IMR-90 (cell line): ENCODE measurements at regions not wholly inside any gene's neighbourhood (a gene's known extent, or its start where the extent isn't known, plus 50 kb on each side); places are given as distances from the start of the nearest gene placed in this dataset.

Source experiments
- ATAC-seq: fragments of 200-7000 bp; cut with Tn5 transposase; 2 replicates; pipeline ENCODE4 v1.9.1; 2020; ENCODE audit warnings: low read depth, mild to moderate bottlenecking, moderate library complexity
- BruUV-seq: library from RNA; stranded (reverse); fragments of 400-500 nt; replicated peaks from 2 replicates; lab custom pipeline; 2021; lab: Mats Ljungman, UMichigan
- CTCF ChIA-PET: fragments of 300-600 bp; formaldehyde crosslinking; extraction: SDS; loops from one replicate; lab custom pipeline; 2021; ENCODE audit warnings: antibody characterized with exemption; lab: Yijun Ruan, JAX
- POLR2A ChIA-PET: fragments of 300-600 bp; sonication (Branson Sonifier 250); formaldehyde crosslinking; loops from one replicate; lab custom pipeline; 2022; ENCODE audit warnings: antibody characterized with exemption; ENCODE audit not compliant: unreplicated experiment; lab: Charles Lee
- DNase-seq: peaks from one replicate; pipeline ENCODE4 v3.0.0; 2013
- H2AFZ ChIP-seq: replicated peaks from 2 replicates; pipeline ENCODE3; 2013; ENCODE audit warnings: low read length, mild to moderate bottlenecking; ENCODE audit not compliant: poor library complexity
- H2AK5ac ChIP-seq: 2 replicates; pipeline ENCODE4 v1.6.1; 2013; ENCODE audit warnings: low read depth, low read length, inconsistent platforms
- H2AK9ac ChIP-seq: replicated peaks from 2 replicates; pipeline ENCODE3; 2013; ENCODE audit warnings: mild to moderate bottlenecking, low read depth, low read length, moderate library complexity; ENCODE audit not compliant: poor library complexity
- H2BK120ac ChIP-seq: 2 replicates; pipeline ENCODE4 v1.6.1; 2013; ENCODE audit warnings: low read depth, low read length, inconsistent platforms
- H2BK15ac ChIP-seq: 3 replicates; pipeline ENCODE4 v1.6.1; 2013; ENCODE audit warnings: low read depth, low read length, inconsistent platforms
- H2BK20ac ChIP-seq: 2 replicates; pipeline ENCODE4 v1.6.1; 2013; ENCODE audit warnings: low read depth, mild to moderate bottlenecking, inconsistent platforms, low read length, moderate library complexity
- H2BK5ac ChIP-seq: 2 replicates; pipeline ENCODE4 v1.6.1; 2013; ENCODE audit warnings: mild to moderate bottlenecking, low read depth, low read length, inconsistent platforms; ENCODE audit not compliant: poor library complexity, severe bottlenecking
- H3K14ac ChIP-seq: replicated peaks from 2 replicates; pipeline ENCODE4 v1.6.1; 2013; ENCODE audit warnings: low read depth, low read length, inconsistent platforms
- H3K18ac ChIP-seq: 2 replicates; pipeline ENCODE4 v1.6.1; 2013; ENCODE audit warnings: low read depth, low read length, control low read depth
- H3K23ac ChIP-seq: 2 replicates; pipeline ENCODE4 v1.6.1; 2013; ENCODE audit warnings: low read depth, low read length, inconsistent platforms
- H3K27ac ChIP-seq: 2 replicates; pipeline ENCODE4 v1.5.1; 2013; ENCODE audit warnings: mild to moderate bottlenecking, control low read depth, low read length; ENCODE audit not compliant: insufficient read depth
- H3K27me3 ChIP-seq: 2 replicates; pipeline ENCODE4 v1.6.1; 2013; ENCODE audit warnings: low read length; ENCODE audit not compliant: control insufficient read depth, insufficient read depth
- H3K36me3 ChIP-seq: 2 replicates; pipeline ENCODE4 v1.6.1; 2013; ENCODE audit warnings: low read length, mixed read lengths; ENCODE audit not compliant: control insufficient read depth, insufficient read depth
- H3K4ac ChIP-seq: 2 replicates; pipeline ENCODE4 v1.6.1; 2013; ENCODE audit warnings: low read depth, low read length, inconsistent platforms
- H3K4me1 ChIP-seq: 2 replicates; pipeline ENCODE4 v1.6.1; 2013; ENCODE audit warnings: low read length, mixed read lengths; ENCODE audit not compliant: control insufficient read depth, insufficient read depth
- H3K4me2 ChIP-seq: 2 replicates; pipeline ENCODE4 v1.6.1; 2013; ENCODE audit warnings: low read depth, mild to moderate bottlenecking, control low read depth, low read length, moderate library complexity
- H3K4me3 ChIP-seq: 2 replicates; pipeline ENCODE4 v1.5.1; 2013; ENCODE audit warnings: low read depth, mild to moderate bottlenecking, control low read depth, low read length, moderate library complexity; ENCODE audit not compliant: insufficient read depth
- H3K56ac ChIP-seq: 2 replicates; pipeline ENCODE4 v1.6.1; 2013; ENCODE audit warnings: low read length, inconsistent platforms; ENCODE audit not compliant: insufficient read depth; ENCODE audit errors: extremely low read depth
- H3K79me1 ChIP-seq, 2 experiments: 2 replicates each; pipeline ENCODE4 v1.6.1; 2013; ENCODE audit warnings: low read length in 2 of 2, inconsistent platforms in 1 of 2, low read depth in 1 of 2
- H3K9ac ChIP-seq: 2 replicates; pipeline ENCODE4 v1.6.1; 2013; ENCODE audit warnings: low read depth, low read length, control low read depth
- H3K9me1 ChIP-seq: 2 replicates; pipeline ENCODE4 v1.6.1; 2013; ENCODE audit warnings: low read length, inconsistent platforms; ENCODE audit not compliant: insufficient read depth
- H3K9me3 ChIP-seq: 2 replicates; pipeline ENCODE4 v1.6.1; 2013; ENCODE audit warnings: low read length; ENCODE audit not compliant: control insufficient read depth, insufficient read depth
- H4K20me1 ChIP-seq: 2 replicates; pipeline ENCODE4 v1.6.1; 2013; ENCODE audit warnings: low read length, inconsistent platforms; ENCODE audit not compliant: insufficient read depth
- H4K5ac ChIP-seq: 2 replicates; pipeline ENCODE4 v1.6.1; 2013; ENCODE audit warnings: mild to moderate bottlenecking, low read depth, low read length, control low read depth
- H4K8ac ChIP-seq, 2 experiments: 2 replicates each; pipeline ENCODE4 v1.6.1; 2013; ENCODE audit warnings: low read depth in 2 of 2, low read length in 2 of 2, control low read depth in 1 of 2, inconsistent platforms in 1 of 2
- H4K91ac ChIP-seq: 2 replicates; pipeline ENCODE4 v1.6.1; 2013; ENCODE audit warnings: low read depth, low read length, inconsistent platforms; ENCODE audit not compliant: insufficient read depth
- BHLHE40 ChIP-seq: fragments of 150-350 bp; IDR thresholded peaks from 2 replicates; pipeline ENCODE4 v1.6.1; 2016; ENCODE audit warnings: mild to moderate bottlenecking, low read depth, low read length
- MXI1 ChIP-seq: IDR thresholded peaks from 2 replicates; pipeline ENCODE4 v1.6.1; 2012; ENCODE audit warnings: low read depth, mild to moderate bottlenecking, low read length, moderate library complexity, borderline replicate concordance
- NFE2L2 ChIP-seq: fragments of 150-350 bp; IDR thresholded peaks from 2 replicates; pipeline ENCODE4 v1.6.1; 2016; ENCODE audit warnings: low read depth, mild to moderate bottlenecking, low read length
- POLR2A ChIP-seq: IDR thresholded peaks from 2 replicates; pipeline ENCODE4 v1.6.1; 2012; ENCODE audit warnings: mild to moderate bottlenecking, low read depth, low read length
- RCOR1 ChIP-seq: IDR thresholded peaks from 2 replicates; pipeline ENCODE4 v1.6.1; 2012; ENCODE audit warnings: mild to moderate bottlenecking, low read length, improper control_type of control experiment; ENCODE audit not compliant: insufficient replicate concordance
- USF2 ChIP-seq: fragments of 150-350 bp; IDR thresholded peaks from 2 replicates; pipeline ENCODE4 v1.6.1; 2017; ENCODE audit warnings: mild to moderate bottlenecking, antibody characterized with exemption, low read length, low read depth
- WGBS, 2 experiments: methylation state at CpG; one replicate each; pipeline versions ENCODE4 v1.1.5 to v1.1.7; 2013; ENCODE audit warnings: missing lambda C conversion rate in 2 of 2; ENCODE audit not compliant: insufficient read length in 1 of 2; ENCODE audit errors: extremely low coverage in 2 of 2; 5-methylcytosine and 5-hydroxymethylcytosine counted together
- dilution Hi-C: fragments of 300-500 bp; cut with HindIII; formaldehyde crosslinking; loops from one replicate; pipeline ENCODE4 v1.14.3; 2018; ENCODE audit warnings: low sequenced_read_pairs; ENCODE audit not compliant: unreplicated experiment
- in situ Hi-C: fragments of 300-500 bp; cut with MboI; formaldehyde crosslinking; loops from 3 replicates; pipeline ENCODE4 v1.14.3; 2019; ENCODE audit warnings: low sequenced_read_pairs, inconsistent platforms, mixed read lengths
- intact Hi-C: fragments of 100-400 bp; cut with micrococcal nuclease; formaldehyde crosslinking; loops from 2 replicates; pipeline ENCODE4 v1.10.0; 2022
- TF ChIP-seq, protein P1 (sequence below): conservative IDR thresholded peaks from 2 replicates; pipeline ENCODE4 v1.5.1; 2012; ENCODE audit warnings: mild to moderate bottlenecking, low read depth, low read length, improper control_type of control experiment
- TF ChIP-seq, protein P2 (sequence below): fragments of 150-350 bp; IDR thresholded peaks from 2 replicates; pipeline ENCODE4 v1.6.1; 2016; ENCODE audit warnings: low read depth, mild to moderate bottlenecking, low read length, moderate library complexity, borderline replicate concordance

DNA sequence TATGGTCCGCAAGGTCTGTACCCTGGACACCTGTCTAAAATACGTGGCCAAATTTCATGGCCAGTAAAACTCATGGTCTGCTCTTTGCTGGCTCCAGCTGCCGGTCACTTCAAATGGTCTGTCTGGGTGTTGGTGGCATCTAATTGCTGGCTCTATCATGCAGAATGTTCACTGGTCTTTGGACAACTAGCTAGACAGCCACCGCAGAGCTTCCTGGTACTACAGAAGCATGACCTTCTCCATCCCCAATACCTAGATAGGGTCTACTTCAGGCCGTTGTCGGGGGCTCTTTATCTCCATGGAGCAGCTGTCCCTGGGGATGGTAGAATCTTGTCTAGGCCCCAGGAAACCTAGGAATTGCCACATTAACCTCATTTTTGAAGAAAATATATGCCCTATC lies 88.4 kb upstream of the RMDN2 start:
- Histone ChIP-seq H3K14ac (no peak overlapping the region), H3K18ac (peak overlapping the region; percentile 83), H4K8ac (no peak overlapping the region), H3K27ac (no peak overlapping the region), H2AFZ (no peak overlapping the region), H3K4ac (peak overlapping the region; percentile 35), H2BK5ac (no peak overlapping the region), H3K9ac (no peak overlapping the region), H3K56ac (no peak overlapping the region), H3K27me3 (no peaks in the 10 kb centered on the region), H2BK120ac (0 out of 2 replicates have a peak overlapping the region, but pooled peaks have one; percentile 19), H3K79me1 (peaks cover 0 to 2% of the 10 kb centered on the region in 2 experiments; a peak in 2 of 4 replicates), H4K91ac (no peak overlapping the region; the same call in 1 of the 2 replicates), H4K20me1 (no peaks in the 10 kb centered on the region), H4K5ac (peak overlapping the region; percentile 44), H3K4me2 (no peak overlapping the region), H2BK15ac (no peak overlapping the region), H2BK20ac (peak overlapping the region; percentile 24), H3K9me1 (peaks cover 10% of the 10 kb centered on the region; the same call in 1 of the 2 replicates), H3K23ac (no peak overlapping the region), H3K4me1 (peaks cover 17% of the 10 kb centered on the region), H3K36me3 (no peaks in the 10 kb centered on the region), H2AK9ac (no peak overlapping the region), H3K9me3 (no peaks in the 10 kb centered on the region), H2AK5ac (0 out of 2 replicates have a peak overlapping the region, but pooled peaks have one; percentile 2), H3K4me3 (no peak overlapping the region)
- in situ Hi-C loops (no loop called here), intact Hi-C loops (no loop called here), dilution Hi-C loops (no loop called here)
- ChIA-PET POLR2A (no interaction called here), CTCF (interaction anchor here (1.4 kb wide), 1 partner anchor 41 kb away, joined by 3 read pairs; no protein-coding TSS in a partner anchor)
- BruUV-seq: no TSS peak
- DNase-seq: no peak
- 100% methylated on average over 2 of the region's 6 CpGs; no CpG with 5 or more reads in 1 of the 2 experiments for WGBS, 2 experiments
- TF ChIP-seq NFE2L2 (no peak), RCOR1 (no peak), MXI1 (no peak), POLR2A (no peak), BHLHE40 (no peak), USF2 (no peak)
- TF ChIP-seq, protein P1, sequence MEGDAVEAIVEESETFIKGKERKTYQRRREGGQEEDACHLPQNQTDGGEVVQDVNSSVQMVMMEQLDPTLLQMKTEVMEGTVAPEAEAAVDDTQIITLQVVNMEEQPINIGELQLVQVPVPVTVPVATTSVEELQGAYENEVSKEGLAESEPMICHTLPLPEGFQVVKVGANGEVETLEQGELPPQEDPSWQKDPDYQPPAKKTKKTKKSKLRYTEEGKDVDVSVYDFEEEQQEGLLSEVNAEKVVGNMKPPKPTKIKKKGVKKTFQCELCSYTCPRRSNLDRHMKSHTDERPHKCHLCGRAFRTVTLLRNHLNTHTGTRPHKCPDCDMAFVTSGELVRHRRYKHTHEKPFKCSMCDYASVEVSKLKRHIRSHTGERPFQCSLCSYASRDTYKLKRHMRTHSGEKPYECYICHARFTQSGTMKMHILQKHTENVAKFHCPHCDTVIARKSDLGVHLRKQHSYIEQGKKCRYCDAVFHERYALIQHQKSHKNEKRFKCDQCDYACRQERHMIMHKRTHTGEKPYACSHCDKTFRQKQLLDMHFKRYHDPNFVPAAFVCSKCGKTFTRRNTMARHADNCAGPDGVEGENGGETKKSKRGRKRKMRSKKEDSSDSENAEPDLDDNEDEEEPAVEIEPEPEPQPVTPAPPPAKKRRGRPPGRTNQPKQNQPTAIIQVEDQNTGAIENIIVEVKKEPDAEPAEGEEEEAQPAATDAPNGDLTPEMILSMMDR: no peak
- TF ChIP-seq, protein P2, sequence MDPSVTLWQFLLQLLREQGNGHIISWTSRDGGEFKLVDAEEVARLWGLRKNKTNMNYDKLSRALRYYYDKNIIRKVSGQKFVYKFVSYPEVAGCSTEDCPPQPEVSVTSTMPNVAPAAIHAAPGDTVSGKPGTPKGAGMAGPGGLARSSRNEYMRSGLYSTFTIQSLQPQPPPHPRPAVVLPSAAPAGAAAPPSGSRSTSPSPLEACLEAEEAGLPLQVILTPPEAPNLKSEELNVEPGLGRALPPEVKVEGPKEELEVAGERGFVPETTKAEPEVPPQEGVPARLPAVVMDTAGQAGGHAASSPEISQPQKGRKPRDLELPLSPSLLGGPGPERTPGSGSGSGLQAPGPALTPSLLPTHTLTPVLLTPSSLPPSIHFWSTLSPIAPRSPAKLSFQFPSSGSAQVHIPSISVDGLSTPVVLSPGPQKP: no peak
- ATAC-seq: no peak
